Natural killer cell (primary cell): ENCODE measurements at regions not wholly inside any gene's neighbourhood (a gene's known extent, or its start where the extent isn't known, plus 50 kb on each side); places are given as distances from the start of the nearest gene placed in this dataset.

Source experiments
- ATAC-seq, 3 donors: fragments of 150-1000 bp in 2 of 3; fragments of 200-7000 bp in 1 of 3; cut with Tn5 transposase; 1 replicate in 1 of 3; 2 replicates in 2 of 3; pipeline ENCODE4 v1.10.0; 2021; ENCODE audit warnings: mild to moderate bottlenecking in 2 of 3, moderate library complexity in 2 of 3
- DNase-seq, 2 donors: peaks; one replicate each; pipeline versions ENCODE4 v3.0.0 to v3.0.0-alpha.2; 2013 to 2021; ENCODE audit warnings: mixed read lengths in 1 of 2
- H3K27ac ChIP-seq: one replicate; pipeline ENCODE4 v1.5.1; 2013; ENCODE audit warnings: mild to moderate bottlenecking, low read length
- H3K27me3 ChIP-seq: one replicate; pipeline ENCODE4 v1.6.1; 2013; ENCODE audit warnings: low read length; ENCODE audit not compliant: control insufficient read depth, insufficient read depth
- H3K36me3 ChIP-seq: one replicate; pipeline ENCODE4 v1.6.1; 2013; ENCODE audit warnings: low read length; ENCODE audit not compliant: control insufficient read depth, insufficient read depth
- H3K4me1 ChIP-seq: one replicate; pipeline ENCODE4 v1.6.1; 2013; ENCODE audit warnings: low read length; ENCODE audit not compliant: control insufficient read depth, insufficient read depth
- H3K4me3 ChIP-seq: one replicate; pipeline ENCODE4 v1.5.1; 2013; ENCODE audit warnings: low read length
- H3K9me3 ChIP-seq: one replicate; pipeline ENCODE4 v1.6.1; 2013; ENCODE audit warnings: low read length; ENCODE audit not compliant: control insufficient read depth, insufficient read depth
- H3K27ac Mint-ChIP-seq, 2 donors: one replicate each; pipeline ENCODE4 v1.8.0; 2022; ENCODE audit warnings: mild to moderate bottlenecking in 2 of 2, mixed read lengths in 2 of 2, moderate library complexity in 1 of 2
- H3K27me3 Mint-ChIP-seq, 2 donors: one replicate each; pipeline ENCODE4 v1.8.0; 2022; ENCODE audit warnings: low read depth in 2 of 2, mixed read lengths in 2 of 2
- H3K36me3 Mint-ChIP-seq: one replicate; pipeline ENCODE4 v1.8.0; 2022; ENCODE audit warnings: mixed read lengths
- H3K4me1 Mint-ChIP-seq, 2 donors: one replicate each; pipeline ENCODE4 v1.8.0; 2022; ENCODE audit warnings: mixed read lengths in 2 of 2
- H3K4me3 Mint-ChIP-seq: one replicate; pipeline ENCODE4 v1.8.0; 2022; ENCODE audit warnings: mild to moderate bottlenecking, moderate library complexity, mixed read lengths
- H3K9me3 Mint-ChIP-seq, 2 donors: one replicate each; pipeline ENCODE4 v1.8.0; 2022; ENCODE audit warnings: mixed read lengths in 2 of 2
- CTCF ChIP-seq: fragments of 200-600 bp; IDR thresholded peaks from one replicate; pipeline ENCODE4 v1.8.0; 2022; ENCODE audit warnings: antibody characterized with exemption
- WGBS: methylation state at CpG from one replicate; pipeline ENCODE4 v1.1.7; 2013; ENCODE audit warnings: missing lambda C conversion rate; ENCODE audit not compliant: insufficient coverage; 5-methylcytosine and 5-hydroxymethylcytosine counted together
- intact Hi-C: fragments of 100-400 bp; cut with micrococcal nuclease; formaldehyde crosslinking; loops from one replicate; pipeline ENCODE4 v1.14.2; 2022

GRCh38 chr4:141815646-141816045, 179.3 kb downstream of the IL15 start:
- Histone ChIP-seq H3K36me3 (no peaks in the 10 kb centered on the region), H3K4me1 (no peaks in the 10 kb centered on the region), H3K27me3 (no peaks in the 10 kb centered on the region), H3K4me3 (no peak overlapping the region), H3K27ac (no peak overlapping the region), H3K9me3 (no peaks in the 10 kb centered on the region)
- H3K9me3 Mint-ChIP-seq = peaks cover 3 to 7% of the 10 kb centered on the region in 2 donors
- H3K27me3 Mint-ChIP-seq = no peaks in the 10 kb centered on the region
- no peak overlapping the region for H3K27ac Mint-ChIP-seq
- 93% methylated on average over 3 of the region's 3 CpGs for WGBS
- intact Hi-C loops = no loop called here
- H3K36me3 Mint-ChIP-seq = no peaks in the 10 kb centered on the region
- no peak overlapping the region for H3K4me3 Mint-ChIP-seq
- TF ChIP-seq CTCF = no peak
- no peaks in the 10 kb centered on the region for H3K4me1 Mint-ChIP-seq
- no peak for ATAC-seq
- no peak for DNase-seq

- DNase-seq = no peak
- Histone ChIP-seq H3K9me3 (no peaks in the 10 kb centered on the region), H3K36me3 (no peaks in the 10 kb centered on the region), H3K27ac (no peak overlapping the region), H3K4me3 (no peak overlapping the region), H3K4me1 (no peaks in the 10 kb centered on the region), H3K27me3 (no peaks in the 10 kb centered on the region)
- ATAC-seq = no peak
- no peaks in the 10 kb centered on the region for H3K4me1 Mint-ChIP-seq
- no peaks in the 10 kb centered on the region for H3K27me3 Mint-ChIP-seq
- peaks cover 7 to 17% of the 10 kb centered on the region in 2 donors for H3K9me3 Mint-ChIP-seq
- no peak overlapping the region for H3K27ac Mint-ChIP-seq
- TF ChIP-seq CTCF = no peak
- no peaks in the 10 kb centered on the region for H3K36me3 Mint-ChIP-seq
- H3K4me3 Mint-ChIP-seq = no peak overlapping the region
- 80% methylated on average over 1 of the region's 1 CpG for WGBS
- intact Hi-C loops = no loop called here
Measured at GRCh38 chr4:141826260-141826659, 189.9 kb downstream of the IL15 start.

- WGBS = 96% methylated on average over 4 of the region's 4 CpGs
- H3K27ac Mint-ChIP-seq = no peak overlapping the region
- no peak overlapping the region for H3K4me3 ChIP-seq
- H3K4me3 Mint-ChIP-seq = no peak overlapping the region
- H3K4me1 Mint-ChIP-seq = no peaks in the 10 kb centered on the region
- TF ChIP-seq CTCF = no peak
- H3K27ac ChIP-seq = no peak overlapping the region
- no peaks in the 10 kb centered on the region for H3K27me3 ChIP-seq
- intact Hi-C loops = no loop called here
- no peaks in the 10 kb centered on the region for H3K27me3 Mint-ChIP-seq
- H3K36me3 Mint-ChIP-seq = no peaks in the 10 kb centered on the region
- no peaks in the 10 kb centered on the region for H3K36me3 ChIP-seq
- no peaks in the 10 kb centered on the region for H3K4me1 ChIP-seq
- H3K9me3 ChIP-seq = no peaks in the 10 kb centered on the region
- ATAC-seq (no peak), DNase-seq (no peak)
- peaks cover 8 to 9% of the 10 kb centered on the region in 2 donors for H3K9me3 Mint-ChIP-seq
Measured at GRCh38 chr4:141833209-141833608, 196.8 kb downstream of the IL15 start.

GRCh38 chr4:141840299-141840986, 204.1 kb downstream of the IL15 start:
- intact Hi-C loops = no loop called here
- DNase-seq (no peak), ATAC-seq (no peak)
- H3K4me1 Mint-ChIP-seq = no peaks in the 10 kb centered on the region
- H3K4me3 Mint-ChIP-seq = no peak overlapping the region
- H3K36me3 Mint-ChIP-seq = no peaks in the 10 kb centered on the region
- Histone ChIP-seq H3K36me3 (no peaks in the 10 kb centered on the region), H3K4me3 (no peak overlapping the region), H3K4me1 (no peaks in the 10 kb centered on the region), H3K27ac (no peak overlapping the region), H3K9me3 (no peaks in the 10 kb centered on the region), H3K27me3 (no peaks in the 10 kb centered on the region)
- WGBS = 85% methylated on average over 8 of the region's 9 CpGs
- no peak overlapping the region for H3K27ac Mint-ChIP-seq
- no peak for TF ChIP-seq CTCF
- H3K27me3 Mint-ChIP-seq = no peaks in the 10 kb centered on the region
- H3K9me3 Mint-ChIP-seq = peaks cover 7 to 8% of the 10 kb centered on the region in 2 donors
